ENCODE measurements at regions not wholly inside any gene's neighbourhood (a gene's known extent, or its start where the extent isn't known, plus 50 kb on each side); places are given as distances from the start of the nearest gene placed in this dataset.

- Mint-ChIP-seq H3K4me3 (no peak overlapping the region), H3K4me1 (ENCODE audit: low read depth) (no peaks in the 10 kb centered on the region), H3K9me3 (no peaks in the 10 kb centered on the region), H3K27ac (no peak overlapping the region), H3K27me3 (no peaks in the 10 kb centered on the region), H3K36me3 (ENCODE audit: low read depth) (no peaks in the 10 kb centered on the region)
- Histone ChIP-seq H3K27me3 (ENCODE audit: control insufficient read depth in 1 of 2, insufficient read depth in 2 of 2, low read length in 2 of 2) (no peaks in the 10 kb centered on the region), H3K36me3 (ENCODE audit: insufficient read depth, low read length) (no peaks in the 10 kb centered on the region), H3K4me1 (ENCODE audit: insufficient read depth, low read length) (no peaks in the 10 kb centered on the region), H3K9me3 (ENCODE audit: control insufficient read depth in 1 of 2, insufficient read depth in 1 of 2, low read length in 2 of 2) (peaks cover 0 to 16% of the 10 kb centered on the region in 2 experiments), H3K4me3 (ENCODE audit: low read length) (no peak overlapping the region), H3K27ac (ENCODE audit: low read depth in 1 of 2, low read length in 2 of 2) (no peak overlapping the region)
- ChIA-PET CTCF (no interaction called here), POLR2A (no interaction called here)
- TF ChIP-seq CTCF (IDR thresholded peaks at IDR 0.05), result no peak
- DNase-seq, result no peak
- no peak for ATAC-seq (ENCODE audit: poor library complexity)
- intact Hi-C loops (cut with DNase I, micrococcal nuclease), result no loop called here
Measured at GRCh38 chr1:10953505-10954193, 58.8 kb upstream of the TARDBP start.

GRCh38 chr1:10957133-10957532 is 55.3 kb upstream of the TARDBP start:
- Mint-ChIP-seq H3K27ac (no peak overlapping the region), H3K4me3 (no peak overlapping the region), H3K36me3 (ENCODE audit: low read depth) (no peaks in the 10 kb centered on the region), H3K27me3 (peaks cover 8% of the 10 kb centered on the region), H3K4me1 (ENCODE audit: low read depth) (no peaks in the 10 kb centered on the region), H3K9me3 (no peaks in the 10 kb centered on the region)
- no peak overlapping the region for H3K4me3 ChIP-seq (ENCODE audit: low read length)
- ATAC-seq (ENCODE audit: poor library complexity), result no peak
- H3K27ac ChIP-seq (ENCODE audit: low read depth in 1 of 2, low read length in 2 of 2), result no peak overlapping the region
- H3K27me3 ChIP-seq (ENCODE audit: control insufficient read depth in 1 of 2, insufficient read depth in 2 of 2, low read length in 2 of 2), result no peaks in the 10 kb centered on the region
- peaks cover 8% of the 10 kb centered on the region for H3K4me1 ChIP-seq (ENCODE audit: insufficient read depth, low read length)
- no peaks in the 10 kb centered on the region for H3K36me3 ChIP-seq (ENCODE audit: insufficient read depth, low read length)
- peaks cover 0 to 16% of the 10 kb centered on the region in 2 experiments for H3K9me3 ChIP-seq (ENCODE audit: control insufficient read depth in 1 of 2, insufficient read depth in 1 of 2, low read length in 2 of 2)
- no peak for DNase-seq
- intact Hi-C loops (cut with DNase I, micrococcal nuclease), result no loop called here
- no peak for TF ChIP-seq CTCF (IDR thresholded peaks at IDR 0.05)
- POLR2A ChIA-PET, result no interaction called here
- CTCF ChIA-PET, result no interaction called here

- ATAC-seq (ENCODE audit: poor library complexity), result no peak
- Mint-ChIP-seq H3K27me3 (peaks cover 8% of the 10 kb centered on the region), H3K4me1 (ENCODE audit: low read depth) (no peaks in the 10 kb centered on the region), H3K9me3 (no peaks in the 10 kb centered on the region), H3K36me3 (ENCODE audit: low read depth) (no peaks in the 10 kb centered on the region), H3K4me3 (no peak overlapping the region), H3K27ac (no peak overlapping the region)
- CTCF ChIA-PET, result no interaction called here
- Histone ChIP-seq H3K27ac (ENCODE audit: low read depth in 1 of 2, low read length in 2 of 2) (no peak overlapping the region), H3K36me3 (ENCODE audit: insufficient read depth, low read length) (no peaks in the 10 kb centered on the region), H3K27me3 (ENCODE audit: control insufficient read depth in 1 of 2, insufficient read depth in 2 of 2, low read length in 2 of 2) (peaks cover 0 to 3% of the 10 kb centered on the region in 2 experiments), H3K4me3 (ENCODE audit: low read length) (no peak overlapping the region), H3K4me1 (ENCODE audit: insufficient read depth, low read length) (peaks cover 8% of the 10 kb centered on the region), H3K9me3 (ENCODE audit: control insufficient read depth in 1 of 2, insufficient read depth in 1 of 2, low read length in 2 of 2) (peaks cover 0 to 13% of the 10 kb centered on the region in 2 experiments)
- POLR2A ChIA-PET, result no interaction called here
- no peak for TF ChIP-seq CTCF (IDR thresholded peaks at IDR 0.05)
- intact Hi-C loops (cut with DNase I, micrococcal nuclease), result no loop called here
- no peak for DNase-seq
Measured at GRCh38 chr1:10958614-10959013, 53.8 kb upstream of the TARDBP start.

Data from CD4-positive, alpha-beta T cell (primary cell).